NCI-H1436 (cell line): ENCODE measurements at regions not wholly inside any gene's neighbourhood (a gene's known extent, or its start where the extent isn't known, plus 50 kb on each side); places are given as distances from the start of the nearest gene placed in this dataset.

Experiments used
- DNase-seq: peaks from one replicate; lab custom pipeline; 2025; lab: John Stamatoyannopoulos, UW

DNA sequence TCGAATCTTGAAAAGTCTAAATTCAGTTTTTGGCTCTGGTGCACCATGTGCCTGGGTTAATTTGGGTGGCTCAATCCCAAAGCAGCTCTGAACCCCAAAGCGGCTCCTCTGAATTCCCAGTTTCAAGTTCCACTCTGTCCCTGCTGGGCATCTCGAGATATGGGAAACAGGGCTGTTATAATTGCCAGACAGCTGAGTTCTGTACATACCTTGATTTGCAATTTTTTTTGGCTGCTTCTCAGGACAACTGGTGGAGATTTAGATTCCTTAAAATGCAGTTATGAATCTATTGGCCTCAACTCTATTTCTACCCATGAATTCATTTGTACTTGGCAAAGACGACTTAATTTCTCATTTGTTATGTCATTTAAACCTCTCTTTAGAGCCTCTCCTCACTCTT, 808.5 kb downstream of the TLE4 start:
- no peak for DNase-seq

DNA sequence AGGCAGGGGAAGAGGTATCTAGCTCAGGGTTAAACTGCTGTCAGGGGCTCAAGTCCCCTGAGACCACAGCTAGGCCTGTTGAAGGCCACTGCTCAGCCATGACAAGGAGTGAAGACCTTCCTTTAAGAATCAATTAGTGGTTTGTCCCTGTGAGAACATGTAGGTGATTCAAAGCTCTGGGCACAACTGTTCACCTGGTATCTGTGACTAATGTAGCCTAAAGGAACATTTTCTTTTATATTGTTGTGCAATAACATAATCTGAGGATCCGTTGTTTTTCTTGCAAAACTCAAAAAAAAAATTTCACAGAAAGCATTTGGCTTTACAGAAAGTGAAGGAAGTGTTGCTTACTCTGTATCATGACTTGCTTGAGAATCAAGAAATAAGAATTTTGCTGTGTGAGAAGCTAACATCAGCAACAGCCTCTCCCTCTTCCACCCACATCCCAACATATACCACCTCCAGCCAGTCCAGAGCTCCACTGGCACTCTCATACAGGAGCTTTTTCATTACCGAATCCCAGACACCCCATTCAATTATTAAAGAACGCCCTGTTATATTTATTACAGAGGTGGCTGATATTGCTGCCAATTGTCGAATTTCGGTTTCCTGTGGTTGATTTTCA, 807.0 kb downstream of the TLE4 start:
- DNase-seq, result no peak

DNA sequence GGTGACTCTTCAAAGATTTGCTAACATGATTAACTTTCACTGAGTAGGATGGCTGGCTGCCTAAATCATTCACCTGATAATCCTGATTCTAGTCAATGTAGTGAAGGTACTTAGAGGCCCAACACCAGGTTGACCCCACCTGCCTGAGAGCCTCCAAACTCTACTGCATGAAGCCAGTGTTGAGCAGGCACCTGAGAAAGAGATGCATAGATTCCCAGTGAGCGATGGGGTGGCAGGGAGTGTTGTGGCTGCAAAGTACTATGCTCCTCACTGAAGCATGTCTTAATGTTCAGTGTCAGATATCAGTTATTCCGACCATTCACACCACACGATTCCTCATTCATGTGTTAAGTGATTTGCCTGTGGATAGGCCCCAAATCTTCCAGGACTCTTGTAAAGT, 804.4 kb downstream of the TLE4 start:
- no peak for DNase-seq

DNA sequence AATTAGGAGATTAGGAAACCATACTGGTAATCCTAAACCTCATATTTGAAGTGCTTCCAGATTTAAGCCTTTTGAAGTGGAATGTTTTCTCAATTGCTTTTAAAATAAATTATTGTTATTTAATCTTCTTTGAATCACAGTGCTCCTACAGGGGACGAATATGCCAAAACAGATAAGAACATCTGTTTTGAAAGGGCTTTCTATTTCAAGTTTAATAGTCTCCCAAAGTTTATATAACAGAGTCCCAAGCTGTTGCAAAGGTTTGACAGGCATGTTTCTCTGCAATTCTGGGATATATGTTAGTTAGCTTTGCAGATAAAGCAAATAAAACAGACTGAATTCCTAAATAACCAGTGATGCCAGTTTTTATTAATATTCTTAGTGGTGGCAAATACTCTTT, 803.7 kb downstream of the TLE4 start:
- no peak for DNase-seq

DNA sequence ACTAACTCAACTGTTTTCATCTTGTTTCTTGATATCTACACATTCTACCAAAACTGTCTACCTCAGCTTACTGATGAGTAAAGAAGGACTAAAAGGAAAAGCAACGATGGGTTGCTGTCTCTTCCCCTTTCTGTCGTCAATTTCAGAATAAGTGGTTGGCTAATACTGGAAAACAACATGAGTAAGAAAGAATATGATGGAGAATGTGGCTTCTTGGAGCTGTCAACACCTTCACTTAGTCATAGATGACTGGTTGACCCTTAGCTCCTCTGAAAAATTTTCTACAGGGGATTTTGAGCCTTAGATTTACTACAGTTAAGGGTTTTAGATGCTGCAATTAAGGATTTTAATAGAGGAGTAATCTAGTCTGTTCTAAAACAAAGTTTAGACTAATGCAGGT, 797.9 kb downstream of the TLE4 start:
- DNase-seq, result no peak

DNA sequence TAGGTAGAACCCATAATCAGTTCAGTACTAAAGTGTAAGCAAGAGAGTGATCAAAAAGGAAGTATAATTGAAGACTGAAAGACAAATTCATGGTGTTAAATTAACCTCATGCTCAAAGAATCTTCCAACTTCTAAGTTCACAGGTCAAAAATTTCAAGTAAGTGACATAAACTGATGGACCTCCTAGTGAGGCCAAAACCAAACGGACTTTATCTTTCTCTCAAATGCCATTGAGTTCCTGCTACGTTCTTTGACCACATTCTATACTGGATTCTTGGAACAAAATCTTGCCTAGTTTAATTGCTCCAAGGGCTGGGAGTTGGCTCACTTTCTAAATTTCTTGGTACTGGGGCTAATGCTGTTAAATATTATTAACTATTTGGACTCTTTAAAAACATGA, 794.9 kb downstream of the TLE4 start:
- DNase-seq, result no peak

DNA sequence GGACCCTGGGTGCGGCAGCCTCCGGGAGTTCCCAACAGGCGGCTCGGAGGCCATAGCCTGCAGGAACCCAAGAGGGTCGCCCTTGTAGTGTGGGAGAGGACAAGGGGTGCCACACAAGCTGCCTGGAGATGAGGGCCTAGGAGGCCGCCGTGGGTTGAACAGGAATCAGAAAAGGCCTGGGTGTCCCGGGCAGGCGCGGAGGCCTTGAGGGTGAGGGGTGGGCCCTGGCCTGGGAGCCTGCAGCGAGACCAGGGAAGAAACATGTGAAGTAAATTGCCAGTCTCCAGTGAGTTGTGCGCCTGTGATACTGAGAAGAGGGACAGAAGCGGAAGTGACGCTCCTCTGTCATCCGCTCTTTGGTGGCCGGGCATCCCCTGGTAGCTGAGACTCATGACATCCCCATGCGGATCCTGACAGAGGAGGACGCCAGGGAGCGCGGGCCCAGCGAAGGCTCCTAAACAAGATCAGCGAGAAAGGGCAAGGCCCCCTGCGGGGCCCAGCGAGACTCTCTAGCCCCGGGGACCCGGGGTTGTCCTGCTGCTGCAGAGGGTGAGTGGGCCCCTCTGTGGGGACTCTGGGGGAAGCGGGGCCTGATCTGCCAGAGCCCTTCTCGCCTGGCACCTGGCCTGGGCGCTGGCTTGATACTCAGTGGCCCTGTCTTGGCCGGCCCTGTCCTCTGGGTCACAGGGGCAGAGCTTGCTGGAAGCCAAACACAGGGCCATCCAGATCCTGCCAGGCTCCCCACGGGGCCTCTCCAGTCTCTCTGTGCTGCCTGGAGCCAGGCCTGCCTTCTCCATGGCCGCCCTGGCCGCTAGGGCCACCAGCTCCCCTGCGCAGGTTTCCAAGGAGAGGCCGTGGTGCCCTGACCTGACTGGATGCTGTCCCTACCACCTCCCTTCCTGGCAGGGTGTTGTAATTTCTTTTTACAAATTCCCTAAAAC, 788.4 kb downstream of the TLE4 start:
- no peak for DNase-seq

DNA sequence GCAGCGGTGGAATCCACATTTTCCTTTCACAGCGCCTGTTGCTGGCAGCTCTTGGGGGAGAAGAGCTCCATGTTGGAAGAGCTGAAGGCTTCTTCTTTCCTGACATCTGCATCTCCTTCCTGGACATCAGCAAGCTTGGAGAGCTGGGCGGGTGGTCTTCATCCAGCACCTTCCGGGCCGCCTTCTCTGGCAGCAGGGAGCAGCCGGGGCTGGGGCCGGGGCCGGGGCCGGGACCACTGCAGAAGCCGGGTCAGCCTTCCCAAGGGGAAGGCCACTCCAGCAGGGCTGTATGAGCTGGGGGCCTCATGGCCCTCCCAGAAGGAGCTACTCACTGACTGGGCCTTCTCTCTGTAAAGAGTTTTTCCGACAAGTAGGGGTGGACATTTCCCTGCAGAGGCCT, 787.5 kb downstream of the TLE4 start:
- no peak for DNase-seq

DNA sequence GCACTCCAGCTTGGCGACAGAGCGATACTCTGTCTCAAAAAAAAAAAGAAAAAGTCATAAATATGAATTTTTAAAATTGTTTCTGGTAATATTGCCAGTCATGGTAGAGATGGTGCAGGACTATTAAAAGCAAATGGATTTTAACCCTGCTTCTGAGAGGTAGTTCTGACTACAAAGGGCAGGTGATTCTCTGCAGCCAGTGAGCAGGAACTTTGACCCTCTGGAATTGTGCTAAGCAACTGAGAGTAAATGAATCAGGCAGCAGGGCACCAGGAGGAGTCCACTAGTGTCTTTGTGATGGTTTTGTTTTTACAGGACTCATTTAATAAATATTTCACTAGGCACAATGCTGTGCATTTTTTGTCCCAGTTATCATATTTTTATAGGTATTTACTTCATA, 781.2 kb downstream of the TLE4 start:
- DNase-seq, result no peak

DNA sequence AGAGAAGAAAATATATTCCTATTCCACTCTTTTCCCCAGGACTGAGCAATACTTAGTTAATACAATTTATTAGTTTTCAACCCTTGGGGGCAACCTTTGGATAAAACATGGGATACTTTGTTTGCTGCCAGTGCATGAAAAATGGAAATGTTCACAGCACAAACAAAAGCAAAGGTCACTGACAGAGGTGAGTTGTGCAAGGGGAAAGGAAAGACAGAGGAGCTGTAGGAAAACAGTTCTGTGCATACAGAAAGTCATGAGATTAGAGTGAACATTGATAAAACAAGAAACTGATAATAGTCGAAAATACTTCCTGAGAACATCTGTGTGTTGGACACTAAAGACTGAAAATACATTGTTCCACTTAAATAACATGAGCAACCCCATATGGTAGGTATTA, 779.8 kb downstream of the TLE4 start:
- no peak for DNase-seq

DNA sequence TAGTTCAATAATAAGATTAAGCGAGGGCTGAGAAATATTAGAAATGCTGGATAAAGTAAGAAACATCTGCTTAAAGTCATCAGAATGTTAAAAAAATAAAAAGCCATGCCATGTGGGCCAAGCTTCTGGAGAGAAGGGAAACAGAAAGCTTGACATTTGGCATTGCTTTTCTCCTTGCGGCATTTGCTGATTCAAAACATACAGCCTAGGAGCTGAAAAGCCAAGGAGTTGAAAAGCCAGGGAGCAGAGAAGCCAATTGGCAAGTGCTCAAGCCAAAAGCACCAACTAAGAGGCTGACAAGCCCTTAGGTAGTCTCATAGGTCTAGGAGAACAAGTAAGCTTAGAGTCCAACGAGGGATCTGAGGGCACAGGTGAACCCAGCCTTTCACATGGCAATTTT, 754.3 kb downstream of the TLE4 start:
- no peak for DNase-seq

DNA sequence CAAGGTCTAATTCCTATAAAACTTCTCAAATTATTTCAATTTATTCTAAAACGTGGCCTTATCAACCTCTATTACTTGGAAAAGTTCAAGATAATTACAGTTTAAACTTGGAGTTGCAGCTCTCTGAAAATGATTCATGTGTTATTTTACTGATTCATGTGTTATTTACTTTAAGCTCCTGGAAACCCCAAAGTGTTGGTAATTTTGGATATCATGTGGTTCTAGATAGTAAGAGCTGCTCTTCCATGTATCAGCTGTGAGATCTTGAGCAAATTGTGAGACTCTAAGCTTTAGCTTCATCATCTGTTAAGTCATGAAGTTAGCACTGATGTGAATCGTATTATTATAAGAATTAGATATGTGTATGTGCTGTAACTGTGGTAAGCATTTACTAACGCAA, 749.2 kb downstream of the TLE4 start:
- DNase-seq, result no peak

DNA sequence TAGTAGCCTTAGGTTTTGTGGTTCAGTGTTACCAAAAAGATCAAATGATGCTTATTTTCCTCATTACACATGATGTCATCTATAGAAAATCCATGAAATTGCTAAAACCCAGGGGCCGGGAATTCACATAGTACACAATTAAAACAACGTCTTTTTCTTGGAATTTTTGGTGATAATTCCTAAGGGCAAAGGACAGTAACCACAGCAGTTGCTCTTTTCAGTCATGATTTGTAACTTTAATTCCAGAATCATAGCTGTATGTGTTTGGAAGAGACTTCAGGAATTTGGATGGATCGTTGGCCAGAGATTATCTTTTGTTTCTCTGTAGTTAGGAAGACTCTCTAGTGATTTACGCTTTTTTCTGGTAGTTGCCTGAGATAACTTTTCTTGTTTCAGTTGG, 748.7 kb downstream of the TLE4 start:
- no peak for DNase-seq

DNA sequence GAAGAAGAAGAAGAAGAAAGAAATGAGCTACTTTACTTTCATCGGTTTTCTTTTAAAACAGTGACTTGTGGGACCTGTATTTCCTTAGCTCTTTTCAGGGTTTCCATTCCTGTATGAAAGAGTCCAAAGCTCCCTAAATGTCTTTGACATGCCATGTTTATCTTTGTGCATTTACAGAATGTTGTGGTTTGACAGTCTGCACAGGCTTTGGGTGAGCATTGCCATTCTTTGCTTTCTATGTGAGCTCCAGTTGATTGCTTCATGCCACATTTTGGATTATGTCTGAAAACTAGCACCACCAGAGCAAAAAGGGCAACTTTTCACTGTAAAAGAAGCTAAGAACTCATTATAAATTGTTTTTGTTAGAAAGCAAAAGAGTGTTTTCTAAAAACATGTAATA, 733.4 kb downstream of the TLE4 start:
- no peak for DNase-seq

DNA sequence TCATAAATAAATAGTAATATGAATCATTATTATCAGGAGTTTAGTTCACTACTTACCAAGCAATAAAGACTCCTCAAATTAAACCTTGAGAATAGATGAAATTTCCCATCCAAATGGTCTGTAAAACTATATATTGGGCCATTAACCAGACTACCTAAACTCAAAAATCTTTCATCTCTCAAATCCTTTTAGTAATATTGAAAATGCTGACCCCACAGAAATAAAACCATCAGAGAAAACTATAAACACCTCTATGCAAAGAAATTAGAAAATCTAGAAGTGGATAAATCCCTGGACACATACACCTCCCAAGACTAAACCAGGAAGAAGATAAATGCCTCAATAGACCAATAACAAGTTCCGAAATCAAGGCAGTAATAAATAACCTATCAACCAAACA, 723.2 kb downstream of the TLE4 start:
- DNase-seq, result no peak

DNA sequence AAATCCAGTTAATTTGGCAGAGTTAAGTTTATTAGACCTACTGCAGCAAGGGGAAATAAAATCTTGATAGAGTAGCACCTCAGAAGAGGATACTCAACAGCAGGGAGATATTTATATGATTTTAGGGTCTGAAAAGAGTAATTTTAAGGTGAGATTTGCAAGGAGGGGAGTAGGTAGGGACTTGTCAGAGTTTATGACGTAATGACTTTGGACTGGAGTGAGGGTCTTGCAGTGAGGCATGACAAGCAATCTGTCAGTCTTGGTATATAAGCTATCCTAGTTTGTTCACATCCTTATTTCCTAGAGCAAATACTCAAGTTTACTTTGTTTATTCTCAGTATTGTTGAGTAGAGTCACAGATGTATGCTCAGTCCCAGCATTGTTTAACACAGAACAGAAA, 722.6 kb downstream of the TLE4 start:
- DNase-seq, result no peak

DNA sequence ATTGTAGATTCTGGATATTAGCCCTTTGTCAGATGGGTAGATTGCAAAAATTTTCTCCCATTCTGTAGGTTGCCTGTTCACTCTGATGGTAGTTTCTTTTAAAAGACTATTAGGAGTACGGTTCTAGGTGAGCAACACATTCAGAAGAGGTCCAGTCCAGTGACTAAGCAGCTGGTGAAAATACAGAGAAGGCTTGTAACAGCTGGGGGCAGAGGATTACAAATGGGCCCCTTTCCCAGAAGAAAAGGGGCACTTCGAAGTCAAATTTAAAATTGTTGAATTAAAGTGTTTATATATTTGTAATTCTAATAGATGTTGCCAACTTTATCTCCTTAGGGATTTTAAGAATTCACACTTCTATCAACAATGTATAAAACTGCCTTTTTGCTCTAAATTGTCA, 720.5 kb downstream of the TLE4 start:
- DNase-seq, result no peak

DNA sequence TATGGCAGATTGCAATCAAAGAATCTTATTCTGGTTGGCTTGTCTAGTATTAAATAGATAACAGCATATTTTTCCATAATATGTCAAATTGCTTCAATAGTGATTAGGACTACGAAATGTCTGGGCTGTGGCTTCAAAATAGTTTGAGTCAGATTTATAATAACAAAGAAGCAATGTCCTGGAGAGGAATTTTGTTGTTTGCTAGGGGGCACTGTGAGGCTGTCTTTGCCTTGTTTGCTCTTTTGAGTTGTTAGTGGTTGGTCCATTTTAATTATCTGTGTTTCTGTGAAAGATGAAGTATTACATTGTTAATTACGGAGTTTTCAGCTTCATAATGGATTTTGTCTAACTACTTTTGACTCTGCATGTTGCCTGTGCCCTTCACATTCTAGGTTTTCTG, 713.6 kb downstream of the TLE4 start:
- DNase-seq, result no peak

DNA sequence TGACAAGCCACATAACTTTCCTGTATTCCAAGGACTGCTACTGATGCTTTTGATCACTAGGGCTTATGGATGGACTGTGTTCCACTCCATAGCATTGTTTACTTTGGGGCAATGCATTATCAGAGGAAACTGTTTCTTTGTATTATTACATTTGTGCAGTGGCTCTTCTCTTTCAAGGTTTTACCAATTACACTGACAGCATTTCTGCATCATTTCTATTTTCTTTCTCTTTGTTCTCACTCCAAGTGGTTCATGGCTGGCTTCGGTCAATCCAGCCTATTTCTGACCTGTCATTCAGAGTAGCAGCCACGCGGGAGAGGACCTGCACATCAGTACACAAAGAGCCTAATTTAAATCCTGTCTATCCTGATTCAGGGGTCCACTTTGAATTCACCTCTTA, 711.0 kb downstream of the TLE4 start:
- DNase-seq, result no peak

DNA sequence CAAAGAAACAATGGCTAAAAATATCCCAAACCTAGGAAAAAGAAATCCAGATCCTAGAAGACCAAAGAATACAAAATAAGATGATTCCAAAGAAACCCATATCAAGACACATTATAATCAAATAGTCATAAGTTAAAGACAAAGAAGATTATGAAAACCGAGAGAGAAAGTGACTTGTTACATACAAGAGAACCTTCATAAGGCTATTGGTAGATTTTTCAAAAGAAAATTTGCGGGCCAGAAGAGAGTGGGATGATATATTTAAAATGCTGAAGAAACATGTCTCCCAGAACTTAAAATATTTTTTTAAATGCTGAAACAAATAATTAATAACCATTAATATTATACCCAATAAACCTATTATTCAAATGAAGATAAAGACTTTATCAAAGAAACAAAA, 687.3 kb downstream of the TLE4 start:
- DNase-seq, result no peak

DNA sequence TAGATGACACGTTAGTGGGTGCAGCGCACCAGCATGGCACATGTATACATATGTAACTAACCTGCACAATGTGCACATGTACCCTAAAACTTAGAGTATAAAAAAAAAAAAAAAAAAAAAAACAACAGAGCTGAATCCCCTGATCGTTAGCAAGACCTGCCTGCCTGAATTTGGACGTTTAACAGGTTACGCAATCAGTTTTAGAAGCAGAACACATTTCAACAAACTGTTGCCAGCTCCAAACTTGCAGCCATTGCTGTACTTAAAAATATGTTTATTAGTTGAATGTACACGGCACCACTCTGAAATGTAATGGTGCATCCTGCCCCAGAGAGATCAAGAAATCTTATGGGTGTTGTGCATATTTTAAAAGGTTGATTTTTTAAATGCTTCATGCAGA, 680.0 kb downstream of the TLE4 start:
- no peak for DNase-seq

DNA sequence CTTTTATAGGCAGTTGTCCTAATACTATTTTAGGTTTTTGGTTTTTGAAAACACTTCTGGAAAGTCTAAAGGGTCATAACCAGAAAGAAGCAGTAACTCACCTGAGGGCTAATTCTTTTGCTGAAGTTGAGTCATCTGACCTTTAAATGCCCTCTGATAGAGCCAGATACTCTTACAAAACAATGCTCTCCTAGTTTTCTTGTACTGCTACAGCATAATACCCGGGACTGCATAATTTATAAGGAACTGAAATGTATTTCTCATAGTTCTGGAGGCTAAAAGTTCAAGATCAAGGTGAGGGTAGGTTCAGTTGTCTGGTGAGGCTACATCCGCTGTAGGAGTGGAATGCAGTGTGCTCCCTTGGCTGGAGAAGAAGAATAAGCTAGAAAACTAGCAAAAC, 670.3 kb downstream of the TLE4 start:
- DNase-seq, result no peak

DNA sequence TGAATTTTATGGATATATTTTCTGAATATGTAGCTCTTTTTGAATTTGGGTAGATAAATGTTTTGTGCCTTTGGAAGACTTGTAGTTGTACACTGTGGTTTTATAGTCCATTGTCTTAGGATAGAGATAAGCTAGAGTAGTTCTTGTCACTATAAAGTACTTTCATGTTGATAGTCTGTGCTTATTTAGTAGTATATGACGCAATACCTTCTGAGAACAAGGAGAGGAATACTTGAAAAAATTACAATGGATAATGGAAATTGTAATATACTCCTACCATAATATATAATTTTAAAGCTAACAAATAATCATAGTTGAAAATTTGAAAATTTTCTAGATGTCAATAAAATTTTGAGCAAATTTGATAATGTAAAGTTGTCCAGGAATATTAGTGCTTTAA, 664.0 kb downstream of the TLE4 start:
- no peak for DNase-seq

DNA sequence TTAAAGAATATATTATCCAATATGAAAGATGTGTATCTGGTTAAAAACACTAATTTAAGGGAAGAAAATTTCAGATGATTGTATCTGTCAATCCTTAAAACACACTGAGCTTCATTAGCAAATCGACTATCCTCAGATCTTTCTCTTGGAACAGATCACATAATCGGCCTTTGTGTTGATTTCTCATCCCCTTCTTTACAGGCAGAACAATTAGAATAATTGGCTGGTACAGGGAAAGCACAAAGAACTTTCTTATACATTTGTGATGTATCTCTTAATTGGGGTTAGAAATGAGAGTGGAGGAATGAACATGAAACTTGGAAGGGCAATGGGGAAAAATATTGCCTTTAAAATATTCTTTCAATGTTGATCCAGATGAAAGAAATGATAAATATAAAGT, 662.1 kb downstream of the TLE4 start:
- no peak for DNase-seq
